LoVo (cell line): ENCODE measurements at regions not wholly inside any gene's neighbourhood (a gene's known extent, or its start where the extent isn't known, plus 50 kb on each side); places are given as distances from the start of the nearest gene placed in this dataset.
"Not testable (repeated sequence)": the region's sequence is repeated elsewhere in the genome, so short reads cannot be mapped to it uniquely, and the experiment has no call there.

ENCODE experiments used
- DNase-seq: peaks from one replicate; pipeline ENCODE4 v3.0.0-alpha.2; 2016; ENCODE audit warnings: low spot score

DNA sequence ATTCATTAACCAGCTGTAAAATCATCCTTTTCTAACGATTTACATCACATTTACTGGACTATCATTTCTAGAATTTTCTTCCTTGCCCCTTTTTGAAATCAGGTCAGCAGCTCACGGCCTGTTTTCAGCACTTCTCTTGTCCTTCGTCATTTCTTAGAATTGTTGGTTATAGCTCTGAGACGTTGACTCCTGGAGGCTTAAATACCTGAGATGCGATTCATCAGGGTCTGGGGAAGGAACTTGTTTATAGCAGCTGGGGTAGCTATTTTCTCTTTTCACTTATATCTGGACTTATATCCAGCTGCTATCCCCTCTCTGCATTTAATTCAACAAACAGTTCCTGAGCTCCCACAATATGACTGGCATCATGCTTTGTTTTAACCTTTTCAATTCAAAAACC lies 338.7 kb upstream of the TNRC6C start:
- DNase-seq, result no peak

DNA sequence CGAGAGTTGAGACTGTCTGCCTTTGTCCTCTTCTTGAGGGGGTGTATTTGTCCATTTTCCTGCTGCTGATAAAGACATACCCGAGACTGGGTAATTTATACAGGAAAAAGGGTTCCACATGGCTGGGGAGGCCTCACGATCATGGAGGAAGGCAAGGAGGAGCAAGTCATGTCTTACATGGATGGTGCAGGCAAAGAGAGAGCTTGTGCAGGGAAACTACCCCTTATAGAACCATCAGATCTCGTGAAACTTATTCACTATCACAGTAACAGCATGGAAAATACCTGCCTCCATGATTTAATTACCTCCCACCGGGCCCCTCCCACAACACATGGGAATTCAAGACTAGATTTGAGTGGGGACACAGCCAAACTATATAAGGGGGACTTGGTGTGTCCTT lies 338.2 kb upstream of the TNRC6C start:
- DNase-seq, result no peak

- not testable (repeated sequence) for DNase-seq
Measured at GRCh38 chr17:77622084-77622483, 336.4 kb upstream of the TNRC6C start.

GRCh38 chr17:77622647-77623046 lies 335.9 kb upstream of the TNRC6C start:
- DNase-seq, result no peak

DNA sequence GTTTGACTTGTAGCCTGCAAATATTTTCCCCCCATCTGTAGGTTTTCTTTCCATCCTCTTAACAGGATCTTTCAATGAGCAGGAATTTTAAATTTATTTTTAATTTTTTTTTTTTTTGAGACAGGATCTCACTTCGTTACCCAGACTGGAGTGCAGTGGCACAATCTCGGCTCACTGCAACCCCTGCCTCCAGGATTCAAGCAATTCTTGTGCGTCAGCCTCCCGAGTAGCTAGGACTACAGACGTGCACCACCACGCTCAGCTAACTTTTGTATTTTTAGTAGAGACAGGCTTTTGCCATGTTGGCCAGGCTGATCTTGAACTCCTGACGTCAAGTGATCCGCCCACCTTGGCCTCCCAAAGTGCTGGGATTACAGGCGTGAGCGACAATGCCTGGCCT lies 335.2 kb upstream of the TNRC6C start:
- not testable (repeated sequence) for DNase-seq

GRCh38 chr17:77628035-77628434 lies 330.5 kb upstream of the TNRC6C start:
- no peak for DNase-seq

DNA sequence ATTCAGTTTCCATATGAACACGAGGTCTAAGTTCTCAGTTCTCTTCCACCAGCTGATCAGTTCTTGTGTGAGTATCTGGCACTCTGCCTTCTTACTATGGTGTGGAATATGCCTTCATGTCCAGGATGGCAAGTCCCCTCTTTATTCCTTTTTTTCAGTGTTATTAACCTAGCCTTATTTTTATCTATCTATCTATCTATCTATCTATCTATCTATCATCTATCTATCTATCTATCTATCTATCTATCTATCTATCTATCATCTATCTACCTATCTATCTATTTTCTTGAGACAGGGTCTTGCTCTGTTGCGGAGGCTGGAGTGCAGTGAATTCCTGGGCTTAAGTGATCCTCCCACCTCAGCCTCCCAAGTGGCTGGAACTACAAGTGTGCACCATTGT lies 329.2 kb upstream of the TNRC6C start:
- DNase-seq, result not testable (repeated sequence)

GRCh38 chr17:77631307-77631706 lies 327.2 kb upstream of the TNRC6C start:
- no peak for DNase-seq

GRCh38 chr17:77632619-77633018 lies 325.9 kb upstream of the TNRC6C start:
- DNase-seq, result no peak

DNA sequence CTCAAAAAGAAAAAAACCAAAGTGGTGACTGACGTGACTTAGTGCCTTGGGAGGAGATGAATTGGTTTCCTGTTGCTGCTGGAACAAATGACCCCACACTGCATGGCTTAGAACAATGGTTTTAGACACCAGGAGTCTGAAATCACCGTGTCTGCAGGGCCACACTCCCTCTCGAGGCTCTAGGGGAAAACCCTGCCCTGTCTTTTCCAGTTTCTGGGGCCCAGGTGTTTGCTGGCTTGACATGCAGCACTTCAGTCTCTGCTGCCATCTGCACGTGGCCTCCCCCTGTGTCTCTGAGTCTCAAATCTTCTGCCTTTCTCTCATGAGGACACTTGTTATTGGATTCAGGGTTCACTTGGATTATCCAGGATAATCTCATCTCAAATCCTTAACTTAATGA lies 323.8 kb upstream of the TNRC6C start:
- DNase-seq, result no peak

GRCh38 chr17:77635176-77635575 lies 323.3 kb upstream of the TNRC6C start:
- no peak for DNase-seq

DNA sequence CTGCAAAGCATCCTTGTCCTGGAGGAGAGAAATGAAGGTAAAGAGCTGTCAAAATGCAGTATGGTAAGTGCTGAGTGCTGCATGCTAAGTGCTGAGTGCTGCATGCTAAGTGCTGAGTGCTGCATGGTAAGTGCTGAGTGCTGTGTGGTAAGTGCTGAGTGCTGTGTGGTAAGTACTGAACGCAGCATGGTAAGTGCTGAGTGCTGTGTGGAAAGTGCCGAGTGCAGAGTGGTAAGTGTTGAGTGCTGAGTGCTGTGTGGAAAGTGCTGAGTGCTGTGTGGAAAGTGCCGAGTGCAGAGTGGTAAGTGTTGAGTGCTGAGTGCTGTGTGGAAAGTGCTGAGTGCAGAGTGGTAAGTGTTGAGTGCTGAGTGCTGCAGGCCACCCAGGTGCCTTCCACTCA lies 322.7 kb upstream of the TNRC6C start:
- not testable (repeated sequence) for DNase-seq

DNA sequence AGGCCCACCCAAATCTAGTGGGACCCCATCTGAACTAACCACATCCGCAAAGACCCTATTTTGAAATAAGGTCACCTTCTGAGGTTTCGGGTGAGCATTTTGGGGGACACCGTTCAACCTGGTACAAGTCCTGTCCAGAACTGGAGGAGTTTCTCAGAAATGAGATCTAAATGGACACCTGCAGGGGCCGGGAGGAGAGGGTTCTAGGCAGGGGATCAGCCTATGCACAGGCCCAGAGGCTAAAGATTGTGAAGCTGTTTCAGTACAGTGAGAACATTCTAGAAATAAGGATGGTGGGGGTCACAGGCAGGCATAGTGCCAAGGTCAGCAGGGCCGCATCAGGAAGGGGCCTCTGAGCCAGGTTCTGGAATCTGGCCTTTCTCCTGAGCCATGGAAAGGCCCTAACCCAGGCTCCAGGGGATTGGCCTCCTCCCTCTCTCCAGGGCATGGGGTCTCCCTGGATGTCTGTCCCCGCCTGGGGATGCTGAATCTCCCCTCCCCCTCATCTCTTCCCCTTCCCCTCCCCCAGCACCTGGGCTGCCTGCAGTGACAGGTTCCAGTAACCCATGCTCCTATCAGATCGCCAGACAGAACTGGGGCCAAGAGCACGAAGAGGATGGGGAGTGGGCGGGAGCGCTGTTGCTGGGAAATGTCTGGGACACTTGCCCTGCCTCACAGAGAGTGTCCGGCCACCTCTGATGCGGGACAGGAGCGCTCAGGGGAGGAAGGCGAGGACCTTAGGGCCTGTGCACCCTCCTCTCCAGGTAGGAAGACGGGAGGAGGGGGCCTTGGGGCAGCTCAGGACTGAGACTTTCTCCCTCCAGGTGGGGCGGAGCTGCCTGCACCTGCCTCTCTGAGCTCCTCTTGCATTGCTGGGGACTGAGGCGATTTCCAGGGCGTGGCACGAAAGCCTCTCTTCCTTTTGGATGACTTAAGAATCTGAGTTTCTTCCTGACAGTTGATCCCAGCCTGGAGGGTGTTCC lies 321.4 kb upstream of the TNRC6C start:
- DNase-seq, result no peak

- DNase-seq, result no peak
Measured at GRCh38 chr17:77637818-77638575, 320.5 kb upstream of the TNRC6C start.

DNA sequence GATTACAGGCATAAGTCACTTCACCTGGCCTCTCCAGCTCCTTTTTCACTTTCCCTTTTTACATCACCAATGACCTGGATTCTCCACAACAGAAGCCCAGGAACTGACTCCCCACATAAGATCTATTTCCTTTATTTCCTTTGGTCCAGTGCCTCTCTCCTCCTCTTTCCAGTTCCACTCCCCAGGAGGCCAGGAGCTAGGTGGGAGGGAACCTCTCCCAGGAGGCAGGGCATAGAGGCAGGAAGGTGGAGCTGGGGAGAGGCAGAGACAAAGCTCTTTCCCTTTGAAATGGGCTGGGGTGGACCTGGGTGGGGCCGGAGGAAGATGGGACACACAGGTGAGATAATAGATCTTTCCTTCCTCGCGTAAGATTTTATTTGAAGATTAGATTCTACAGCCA lies 318.3 kb upstream of the TNRC6C start:
- DNase-seq, result no peak

DNA sequence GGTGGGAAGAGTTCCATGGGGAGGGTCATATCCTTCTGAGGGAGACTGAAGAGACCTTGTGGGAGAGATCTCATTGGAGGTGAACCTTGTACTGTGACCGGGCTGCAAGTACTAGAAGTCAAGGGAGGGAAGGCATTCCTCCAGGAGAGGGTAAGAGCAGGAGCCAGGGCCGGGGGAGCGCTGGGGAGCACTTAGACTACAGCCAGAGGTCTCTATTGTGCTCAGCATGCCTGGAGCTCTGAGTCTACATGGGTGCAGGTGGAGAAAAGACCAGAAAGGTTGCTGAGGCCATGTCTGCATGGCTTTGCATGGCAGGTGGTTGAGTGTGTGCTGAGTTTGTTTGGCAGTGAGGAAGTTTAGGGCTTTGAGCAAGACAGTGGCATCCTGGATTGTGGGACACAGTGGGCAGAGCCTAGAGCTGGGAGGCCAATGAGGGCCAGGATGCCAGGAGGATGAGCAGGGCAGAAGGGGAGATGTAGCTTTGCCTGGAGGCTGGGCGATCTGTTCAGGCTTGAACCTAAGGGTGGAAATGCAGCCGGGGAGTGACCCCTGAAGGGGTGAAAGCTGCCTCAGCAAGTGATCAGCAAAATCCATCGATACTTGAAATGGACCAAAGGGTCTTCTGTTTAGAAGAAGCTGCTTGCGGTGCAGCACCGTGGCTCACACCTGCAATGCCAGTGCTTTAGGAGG lies 317.4 kb upstream of the TNRC6C start:
- no peak for DNase-seq

DNA sequence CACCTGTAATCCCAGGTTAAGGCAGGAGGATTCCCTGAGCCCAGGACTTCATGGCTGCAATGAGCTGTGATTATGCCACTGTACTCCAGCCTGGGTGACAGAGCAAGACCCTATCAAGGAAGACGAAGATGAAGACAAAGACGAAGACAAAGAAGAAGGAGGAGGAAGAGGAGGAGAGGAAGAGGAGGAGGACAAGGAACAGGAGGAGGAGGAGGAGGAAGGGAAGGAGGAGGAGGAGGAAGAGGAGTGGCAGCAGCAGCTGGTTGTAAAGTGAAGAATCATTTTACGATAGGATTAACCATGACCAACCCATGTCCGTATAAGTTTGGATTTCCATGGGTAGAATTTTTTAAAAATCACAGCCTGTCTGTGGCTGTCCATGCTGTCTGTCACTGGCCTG lies 316.8 kb upstream of the TNRC6C start:
- no peak for DNase-seq

DNA sequence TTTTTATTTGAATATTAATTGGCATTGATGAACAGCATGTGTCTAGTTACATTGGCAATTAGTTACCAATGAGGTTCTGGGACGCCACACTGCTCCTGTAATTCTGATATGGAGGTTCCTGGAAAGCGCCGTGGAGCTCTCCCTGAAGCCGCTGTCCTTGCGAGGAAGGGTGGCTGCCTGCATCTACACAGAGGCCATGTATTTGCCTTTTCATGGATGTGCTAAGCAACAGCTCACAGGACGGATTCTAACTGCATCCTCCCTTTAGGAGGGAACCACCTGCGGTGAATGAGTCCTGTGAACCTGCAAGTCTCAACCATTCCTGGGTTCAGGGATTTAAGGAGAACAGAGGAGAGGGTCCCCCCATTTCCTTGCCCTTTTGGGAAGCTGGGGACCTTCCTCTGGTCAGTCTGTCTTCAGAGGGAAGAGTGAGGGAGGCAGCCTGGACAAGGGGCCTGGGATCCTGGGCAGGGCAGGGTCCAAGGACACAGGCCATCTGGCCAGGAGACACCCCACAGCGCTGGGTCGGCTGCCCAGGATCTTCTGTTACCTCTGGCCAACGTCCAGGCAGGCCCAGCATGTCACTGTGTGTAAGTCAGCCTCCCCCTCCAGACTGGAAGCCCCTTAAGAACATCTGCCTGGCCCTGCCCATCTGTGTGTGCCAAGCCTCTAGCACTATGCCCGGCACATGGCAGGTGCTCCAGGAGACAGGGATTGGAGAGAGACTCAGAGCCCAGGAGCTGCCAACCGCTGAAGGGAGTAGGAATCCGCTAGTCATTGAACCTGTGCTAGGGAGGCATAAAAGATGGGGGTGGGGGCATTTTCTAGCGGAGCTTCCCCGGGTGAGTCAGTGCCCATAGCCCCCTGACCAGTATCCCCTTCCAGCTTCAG lies 314.1 kb upstream of the TNRC6C start:
- no peak for DNase-seq

DNA sequence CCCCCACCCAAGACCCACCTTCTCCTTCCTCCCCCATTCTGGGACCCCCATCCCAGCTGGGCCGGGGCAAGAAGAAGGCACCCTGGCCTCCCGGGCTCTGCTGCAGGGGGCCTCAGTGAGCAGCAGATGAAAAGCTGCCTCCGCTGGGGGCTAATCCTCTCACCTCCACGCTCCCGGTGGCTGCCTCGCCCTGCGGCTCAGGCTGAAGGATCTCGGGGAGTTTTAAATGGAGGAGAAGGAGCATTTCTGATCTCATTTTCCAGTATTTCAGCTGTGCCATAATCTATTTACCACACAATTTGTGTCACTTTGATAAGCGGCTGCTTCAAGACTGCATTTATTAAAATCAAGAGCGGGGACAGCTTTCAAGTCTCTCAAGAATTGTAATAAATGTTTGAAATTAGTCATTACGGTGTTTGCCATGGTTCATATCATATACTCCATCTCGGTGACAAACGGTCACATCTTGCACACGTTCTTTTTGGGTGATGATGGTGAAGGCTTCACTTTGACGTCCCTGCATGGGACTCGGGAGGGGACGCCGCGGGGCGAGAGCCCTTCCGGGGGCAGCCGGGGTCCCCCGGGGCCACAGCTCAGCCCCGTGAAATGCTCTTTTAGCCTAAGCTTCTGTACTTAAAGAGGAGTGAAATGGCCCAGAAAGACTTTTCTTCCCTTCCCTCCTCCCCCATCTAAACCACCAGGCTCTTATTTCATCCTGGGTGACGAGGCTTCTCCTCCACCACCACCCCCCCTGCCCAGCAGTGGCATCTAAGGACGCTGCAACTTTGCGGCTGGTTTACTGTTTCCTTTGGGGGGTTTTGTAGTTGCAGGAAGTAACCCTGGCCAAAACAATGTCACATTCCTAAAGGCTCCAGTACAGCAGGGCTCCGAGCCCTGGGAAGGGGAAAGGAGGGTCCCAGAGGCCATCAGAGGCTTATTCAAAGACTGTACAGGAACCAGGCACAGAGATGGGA lies 313.1 kb upstream of the TNRC6C start:
- no peak for DNase-seq

DNA sequence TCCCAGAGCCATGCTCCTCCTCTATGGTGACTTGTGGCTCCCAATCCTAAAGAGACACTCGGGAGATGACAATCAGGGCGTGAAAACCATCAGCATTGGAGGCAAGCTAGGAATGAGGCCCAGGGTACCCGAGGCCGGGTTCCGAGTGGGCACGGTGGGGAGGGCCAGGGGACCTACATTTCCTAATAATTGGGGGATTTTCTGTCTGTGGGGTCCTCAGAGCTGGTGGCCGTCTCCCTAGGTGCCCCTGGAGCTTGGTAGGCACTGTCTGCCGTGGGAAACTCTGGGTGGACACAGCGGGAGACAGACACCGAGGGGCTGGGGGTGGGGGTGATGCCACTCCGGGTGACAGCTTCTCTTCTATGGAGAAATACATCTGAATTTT lies 312.5 kb upstream of the TNRC6C start:
- no peak for DNase-seq
